ENCODE measurements at regions not wholly inside any gene's neighbourhood (a gene's known extent, or its start where the extent isn't known, plus 50 kb on each side); places are given as distances from the start of the nearest gene placed in this dataset.

DNA sequence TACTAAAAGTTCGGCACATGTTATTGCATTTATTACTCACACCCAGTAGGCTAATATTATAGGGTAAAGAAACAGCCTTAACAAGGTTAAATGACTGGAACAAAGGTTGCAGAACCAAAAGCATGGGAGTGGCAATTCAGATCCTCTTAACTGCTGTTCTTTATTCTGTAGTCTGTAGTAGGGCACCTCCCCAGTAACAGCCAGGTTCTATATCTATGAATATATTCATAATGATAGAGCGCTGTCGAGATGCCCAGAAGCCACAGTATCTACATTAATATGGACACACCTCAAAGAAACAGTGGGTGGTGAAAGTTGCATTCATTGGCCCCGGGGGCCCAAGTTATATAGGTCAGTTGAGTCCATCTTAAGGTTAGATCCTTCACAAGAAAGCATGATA lies 340.9 kb upstream of the THRB start:
- TF ChIP-seq CTCF (conservative IDR thresholded peaks at IDR 0.05; ENCODE audit: low read depth, low read length) = no peak
- no peak overlapping the region for H3K4me3 ChIP-seq (ENCODE audit: low read depth, low read length)
- DNase-seq (ENCODE audit: low read depth) = no peak

DNA sequence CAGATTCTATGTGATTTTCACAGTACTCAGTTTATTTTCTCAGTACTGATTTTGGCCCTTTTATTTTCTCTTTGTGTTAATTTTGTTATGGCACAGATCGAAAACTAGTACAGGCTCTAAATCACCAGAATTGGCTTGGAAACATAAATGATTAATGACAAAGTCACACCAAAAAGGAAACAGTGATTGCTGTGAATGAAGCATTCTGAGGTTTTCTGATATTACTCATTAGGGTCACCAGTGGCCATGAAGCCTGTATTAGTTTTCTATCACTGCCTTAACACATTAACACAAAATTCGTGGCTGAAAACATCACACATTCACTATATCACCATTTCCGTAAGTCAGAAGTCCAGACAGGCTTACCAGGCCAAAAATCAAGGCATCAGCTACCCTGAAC lies 343.0 kb upstream of the THRB start:
- no peak for DNase-seq (ENCODE audit: low read depth)
- no peak for TF ChIP-seq CTCF (conservative IDR thresholded peaks at IDR 0.05; ENCODE audit: low read depth, low read length)
- H3K4me3 ChIP-seq (ENCODE audit: low read depth, low read length) = no peak overlapping the region

DNA sequence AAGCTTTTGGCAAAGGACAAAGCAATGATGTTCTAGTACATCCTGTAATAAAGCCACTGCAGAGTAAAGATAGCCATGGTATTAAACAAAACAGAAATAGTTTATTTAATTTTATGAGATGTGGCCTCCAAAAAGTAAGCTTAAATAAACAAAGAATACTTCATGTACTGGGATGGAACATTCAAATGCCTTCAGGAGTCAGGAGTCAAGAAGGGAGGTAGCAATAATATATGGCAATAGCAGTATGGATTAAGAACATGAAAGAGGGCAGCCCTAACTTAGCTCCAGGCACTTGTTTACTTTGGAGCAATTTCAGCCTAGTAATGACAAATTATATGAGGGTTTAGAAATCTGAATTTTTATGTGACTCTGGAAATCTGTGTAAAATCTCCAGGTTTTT lies 343.9 kb upstream of the THRB start:
- no peak for DNase-seq (ENCODE audit: low read depth)
- H3K4me3 ChIP-seq (ENCODE audit: low read depth, low read length) = no peak overlapping the region
- TF ChIP-seq CTCF (conservative IDR thresholded peaks at IDR 0.05; ENCODE audit: low read depth, low read length) = no peak

GRCh38 chr3:24843955-24844354 lies 349.3 kb upstream of the THRB start:
- DNase-seq (ENCODE audit: low read depth) = no peak
- TF ChIP-seq CTCF (conservative IDR thresholded peaks at IDR 0.05; ENCODE audit: low read depth, low read length) = no peak
- H3K4me3 ChIP-seq (ENCODE audit: low read depth, low read length) = no peak overlapping the region

DNA sequence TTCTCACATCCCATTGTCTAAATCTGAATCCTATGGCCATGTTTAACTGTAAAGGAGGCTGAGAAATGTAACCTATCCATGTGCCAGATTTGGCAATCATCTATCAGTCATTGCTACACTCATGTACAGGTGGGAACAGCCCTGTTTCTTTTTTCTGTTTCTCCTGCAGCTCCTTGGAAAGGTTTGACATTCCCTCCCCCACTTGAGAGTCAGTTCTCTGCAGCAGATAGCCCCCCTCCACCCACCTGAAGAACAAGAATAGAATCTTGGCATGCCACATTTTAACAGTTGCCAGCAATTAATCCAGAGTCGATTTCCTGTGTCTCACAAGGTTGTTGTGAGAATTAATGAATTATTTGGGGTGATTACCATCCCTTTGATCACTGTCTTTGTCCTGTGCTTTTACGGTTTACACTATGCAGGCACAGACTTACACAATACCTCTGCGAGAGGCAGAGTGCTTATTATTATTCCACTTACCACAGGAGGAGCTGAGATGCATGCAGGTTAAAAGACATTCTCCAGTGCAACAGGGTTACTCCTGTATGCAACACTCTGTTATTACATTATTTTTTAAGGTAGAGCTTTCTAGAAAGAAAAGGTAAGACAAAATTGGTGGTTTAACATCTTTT lies 351.0 kb upstream of the THRB start:
- no peak overlapping the region for H3K4me3 ChIP-seq (ENCODE audit: low read depth, low read length)
- no peak for DNase-seq (ENCODE audit: low read depth)
- no peak for TF ChIP-seq CTCF (conservative IDR thresholded peaks at IDR 0.05; ENCODE audit: low read depth, low read length)

DNA sequence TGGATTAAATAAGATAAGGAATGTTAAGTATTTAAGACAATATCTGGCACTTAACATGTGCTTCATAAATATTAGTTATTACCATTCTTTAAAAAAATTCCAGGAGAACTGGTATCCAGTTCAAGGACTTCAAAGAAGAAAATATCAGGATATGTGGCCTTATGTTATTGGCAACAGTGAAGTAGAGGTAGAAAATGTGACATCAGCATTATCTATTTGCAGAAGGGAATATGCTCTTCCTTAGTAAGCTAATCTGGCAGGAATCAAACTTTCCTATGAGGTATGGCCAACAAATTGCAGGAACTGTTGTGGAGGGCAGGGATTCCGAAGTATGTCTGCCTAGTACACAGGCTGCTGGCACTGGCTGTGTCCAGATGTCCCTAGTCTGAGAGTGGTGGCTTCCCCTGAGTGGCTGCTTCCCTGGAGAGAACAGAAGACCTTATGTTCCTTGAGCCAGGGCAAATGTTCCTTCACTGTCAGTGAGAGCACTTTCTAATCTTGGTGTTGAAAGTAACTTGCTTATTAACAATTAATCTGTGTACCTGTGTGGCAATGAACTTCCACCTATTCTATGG lies 351.7 kb upstream of the THRB start:
- no peak for DNase-seq (ENCODE audit: low read depth)
- no peak for TF ChIP-seq CTCF (conservative IDR thresholded peaks at IDR 0.05; ENCODE audit: low read depth, low read length)
- H3K4me3 ChIP-seq (ENCODE audit: low read depth, low read length) = no peak overlapping the region

DNA sequence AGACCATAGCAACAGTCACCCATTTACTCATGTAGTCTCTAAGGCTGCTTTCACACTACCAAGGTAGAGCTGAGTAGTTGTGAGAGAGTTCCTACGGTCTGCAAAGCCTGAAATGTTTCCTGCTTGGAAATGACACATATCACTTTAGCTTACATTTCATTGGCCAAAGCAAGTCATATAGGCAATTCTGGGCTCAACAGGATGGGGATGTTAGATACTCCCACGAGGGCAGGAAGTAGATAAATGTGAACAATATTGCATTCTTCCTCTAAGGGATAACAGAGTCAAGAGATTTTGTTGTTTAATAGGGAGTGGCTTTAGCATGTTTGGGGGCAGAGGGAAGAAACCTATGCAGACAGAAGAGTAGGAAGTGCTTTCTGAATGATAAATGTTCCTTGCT lies 355.6 kb upstream of the THRB start:
- no peak for DNase-seq (ENCODE audit: low read depth)
- TF ChIP-seq CTCF (conservative IDR thresholded peaks at IDR 0.05; ENCODE audit: low read depth, low read length) = no peak
- no peak overlapping the region for H3K4me3 ChIP-seq (ENCODE audit: low read depth, low read length)

Measured in epithelial cell of proximal tubule (primary cell).